ENCODE measurements at regions not wholly inside any gene's neighbourhood (a gene's known extent, or its start where the extent isn't known, plus 50 kb on each side); places are given as distances from the start of the nearest gene placed in this dataset.

DNA sequence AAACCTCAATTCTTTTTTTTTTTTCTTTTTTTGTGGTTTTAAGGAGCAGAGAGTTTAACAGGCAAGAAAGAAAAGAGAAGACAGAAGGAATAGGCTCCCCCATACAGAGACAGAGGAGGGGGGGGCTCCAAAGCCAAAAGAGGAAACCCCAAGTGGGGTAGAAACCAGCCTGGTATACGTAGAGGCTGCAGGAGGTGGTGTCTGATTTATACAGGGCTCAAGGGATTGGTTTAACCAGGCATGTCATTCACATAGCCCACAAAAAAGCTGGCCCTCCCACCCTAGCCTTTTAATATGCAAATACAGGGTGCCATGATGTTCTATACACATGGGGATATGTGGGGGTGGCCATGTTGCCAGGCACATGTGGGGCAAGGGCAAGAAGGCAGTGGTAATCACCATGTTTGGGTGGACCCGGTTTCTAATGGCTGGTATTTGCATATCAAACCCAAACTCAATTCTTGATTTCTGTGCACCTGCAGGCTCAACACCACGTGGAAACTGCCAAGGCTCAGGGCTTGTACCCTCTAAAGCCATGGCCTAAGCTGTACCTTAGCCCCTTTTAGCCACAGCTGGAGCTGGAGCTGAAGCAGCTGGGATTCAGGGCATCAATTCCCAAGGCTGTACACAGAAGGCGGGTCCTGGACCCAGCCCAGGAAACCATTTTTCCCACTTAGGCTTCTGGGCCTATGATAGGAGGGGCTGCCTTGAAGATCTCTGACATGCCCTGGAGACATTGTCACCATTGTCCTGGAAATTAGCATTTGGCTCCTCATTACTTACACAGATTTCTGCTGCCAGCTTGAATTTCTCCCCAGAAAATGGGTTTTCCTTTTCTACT, 170.3 kb downstream of the MAIP1 start:
- TF ChIP-seq, protein P1, sequence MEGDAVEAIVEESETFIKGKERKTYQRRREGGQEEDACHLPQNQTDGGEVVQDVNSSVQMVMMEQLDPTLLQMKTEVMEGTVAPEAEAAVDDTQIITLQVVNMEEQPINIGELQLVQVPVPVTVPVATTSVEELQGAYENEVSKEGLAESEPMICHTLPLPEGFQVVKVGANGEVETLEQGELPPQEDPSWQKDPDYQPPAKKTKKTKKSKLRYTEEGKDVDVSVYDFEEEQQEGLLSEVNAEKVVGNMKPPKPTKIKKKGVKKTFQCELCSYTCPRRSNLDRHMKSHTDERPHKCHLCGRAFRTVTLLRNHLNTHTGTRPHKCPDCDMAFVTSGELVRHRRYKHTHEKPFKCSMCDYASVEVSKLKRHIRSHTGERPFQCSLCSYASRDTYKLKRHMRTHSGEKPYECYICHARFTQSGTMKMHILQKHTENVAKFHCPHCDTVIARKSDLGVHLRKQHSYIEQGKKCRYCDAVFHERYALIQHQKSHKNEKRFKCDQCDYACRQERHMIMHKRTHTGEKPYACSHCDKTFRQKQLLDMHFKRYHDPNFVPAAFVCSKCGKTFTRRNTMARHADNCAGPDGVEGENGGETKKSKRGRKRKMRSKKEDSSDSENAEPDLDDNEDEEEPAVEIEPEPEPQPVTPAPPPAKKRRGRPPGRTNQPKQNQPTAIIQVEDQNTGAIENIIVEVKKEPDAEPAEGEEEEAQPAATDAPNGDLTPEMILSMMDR (IDR thresholded peaks at IDR 0.05 in 4 of 5, conservative IDR thresholded peaks at IDR 0.05 in 1 of 5): no peak
- no peak for TF ChIP-seq POLR2A (IDR thresholded peaks at IDR 0.05)
